ENCODE measurements at regions not wholly inside any gene's neighbourhood (a gene's known extent, or its start where the extent isn't known, plus 50 kb on each side); places are given as distances from the start of the nearest gene placed in this dataset.
A peak's percentile ranks its signal among the peaks of the same experiment; 100 is the strongest.
"Not testable (repeated sequence)": the region's sequence is repeated elsewhere in the genome, so short reads cannot be mapped to it uniquely, and the experiment has no call there.

DNA sequence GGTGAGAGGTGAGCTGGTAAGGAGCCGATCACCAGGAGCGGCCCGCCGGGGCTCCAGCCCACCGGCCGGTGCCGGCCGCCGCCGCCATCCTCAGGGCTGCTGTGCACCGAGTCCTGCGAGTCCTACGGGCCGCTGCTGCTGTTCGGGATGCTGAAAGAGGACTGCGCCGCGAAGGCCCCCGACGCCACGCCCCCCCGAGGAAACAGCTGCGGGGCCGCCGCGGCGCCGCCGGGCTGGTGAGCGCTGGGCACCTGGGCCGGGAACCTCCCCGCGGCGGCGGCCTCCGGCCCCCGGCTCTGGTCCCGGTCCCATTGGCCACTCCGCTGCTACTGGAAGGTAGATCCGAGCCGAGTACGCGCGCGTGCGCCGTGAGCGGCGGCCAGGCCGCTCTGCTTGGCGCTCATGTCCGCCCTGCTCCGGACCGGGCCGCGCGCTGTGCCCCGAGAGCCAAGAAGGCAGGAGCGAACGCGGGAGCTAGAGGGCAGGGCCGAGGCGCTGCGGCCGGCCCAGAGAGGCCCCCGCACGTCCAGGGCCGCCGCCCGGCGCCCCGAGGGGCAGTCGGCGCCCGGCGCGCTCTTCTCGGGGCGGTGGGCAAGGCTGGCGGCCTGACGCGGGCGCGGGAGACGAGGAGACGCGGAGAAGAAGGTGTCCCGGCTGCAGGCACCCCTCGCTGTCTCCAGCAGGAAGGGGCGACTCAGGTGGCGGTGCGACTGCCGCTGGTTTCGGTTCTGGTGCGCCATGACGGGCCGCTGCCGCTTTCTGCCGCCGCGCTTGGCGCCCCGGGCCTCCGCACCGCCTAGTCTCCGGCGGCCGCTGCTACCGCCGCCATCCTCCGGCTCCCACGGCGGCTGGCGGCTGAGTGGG is 121.3 kb upstream of the WIPF3 start:
- H3K27ac Mint-ChIP-seq: no peak overlapping the region
- H3K36me3 Mint-ChIP-seq (ENCODE audit: low read depth): no peaks in the 10 kb centered on the region
- ATAC-seq: peak; percentile 90
- peak; percentile 81 for DNase-seq (ENCODE audit: low spot score)
- H3K4me3 Mint-ChIP-seq: peak overlapping the region; percentile 87
- H3K4me1 Mint-ChIP-seq: peaks cover 12% of the 10 kb centered on the region
- H3K9me2 ChIP-seq (ENCODE audit: insufficient read depth): no peaks in the 10 kb centered on the region
- H2AFZ ChIP-seq: no peak overlapping the region
- no peaks in the 10 kb centered on the region for H3K9me3 Mint-ChIP-seq
- no peaks in the 10 kb centered on the region for H4K20me1 ChIP-seq (replicated peaks; ENCODE audit: insufficient read depth)
- no peaks in the 10 kb centered on the region for H3F3A ChIP-seq (replicated peaks; ENCODE audit: low read depth)
- no peaks in the 10 kb centered on the region; the same call in 1 of the 2 replicates for H3K79me2 ChIP-seq (replicated peaks; ENCODE audit: insufficient read depth)
- TF ChIP-seq REST (IDR thresholded peaks at IDR 0.05; ENCODE audit: unreplicated experiment) (no peak), EZH2phosphoT487 (IDR thresholded peaks at IDR 0.05; ENCODE audit: unreplicated experiment) (no peak), ETS1 (IDR thresholded peaks at IDR 0.05) (no peak), ZNF114 (CRISPR knock-in tag; IDR thresholded peaks at IDR 0.05) (no peak), POLR2AphosphoS5 (IDR thresholded peaks at IDR 0.05; ENCODE audit: low read depth) (no peak), STAT1 (IDR thresholded peaks at IDR 0.05; ENCODE audit: unreplicated experiment) (no peak), CREB1 (CRISPR knock-in tag; IDR thresholded peaks at IDR 0.05; ENCODE audit: low read depth) (no peak), ZNF462 (CRISPR knock-in tag; IDR thresholded peaks at IDR 0.05) (no peak), EZH2 (IDR thresholded peaks at IDR 0.05; ENCODE audit: low read depth, unreplicated experiment) (no peak), JUNB (IDR thresholded peaks at IDR 0.05; ENCODE audit: unreplicated experiment) (no peak)
- H3K27ac ChIP-seq (ENCODE audit: low read depth): no peak overlapping the region
- H3K27me3 ChIP-seq (ENCODE audit: insufficient read depth): peaks cover 20% of the 10 kb centered on the region; the same call in 1 of the 2 replicates
- peak overlapping the region; percentile 88 for H3K4me2 ChIP-seq
- H3K36me3 ChIP-seq (ENCODE audit: insufficient read depth): no peaks in the 10 kb centered on the region
- H3K27me3 Mint-ChIP-seq (ENCODE audit: insufficient read depth, low read depth, poor library complexity): peaks cover 4% of the 10 kb centered on the region
- H3K4me3 ChIP-seq: peak overlapping the region; percentile 83
- no peaks in the 10 kb centered on the region for H3K4me1 ChIP-seq (ENCODE audit: insufficient read depth)

DNA sequence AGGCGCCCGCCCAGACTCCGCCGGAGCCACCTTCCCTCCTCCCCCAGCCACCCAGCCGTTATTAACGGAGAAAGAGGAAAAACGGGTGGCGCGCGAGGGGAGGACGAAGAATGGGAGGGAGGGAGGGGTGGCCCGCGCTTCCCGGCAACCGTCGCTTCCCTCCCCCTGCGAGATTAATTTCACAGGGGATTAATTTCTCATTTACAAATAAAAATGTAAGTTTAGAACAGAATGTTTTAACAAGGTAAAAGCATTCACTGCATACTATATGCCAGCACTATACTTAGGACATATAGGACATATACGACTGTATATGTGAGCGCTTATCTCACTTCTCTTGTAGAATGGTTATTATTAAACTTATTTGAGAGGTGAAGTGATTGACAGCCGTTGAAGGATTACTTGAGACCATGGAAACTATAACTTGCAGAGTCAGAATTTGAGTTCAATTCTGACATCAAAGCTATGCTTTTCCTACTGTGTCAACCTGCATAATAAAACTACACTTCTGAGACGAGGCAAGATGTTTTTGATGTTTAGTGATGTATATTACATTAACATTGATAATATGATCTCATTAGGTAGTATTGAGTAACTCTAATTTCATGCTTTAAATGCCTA is 120.5 kb upstream of the WIPF3 start:
- peak overlapping the region; percentile 88 for H3K4me2 ChIP-seq
- Mint-ChIP-seq H3K4me1 (peaks cover 10% of the 10 kb centered on the region), H3K4me3 (peak overlapping the region; percentile 87)
- H3K27ac ChIP-seq (ENCODE audit: low read depth); H4K20me1 ChIP-seq (replicated peaks; ENCODE audit: insufficient read depth); H3K27me3 Mint-ChIP-seq (ENCODE audit: insufficient read depth, low read depth, poor library complexity); H3K27ac Mint-ChIP-seq; ATAC-seq; H2AFZ ChIP-seq; H3K36me3 ChIP-seq (ENCODE audit: insufficient read depth); H3K9me2 ChIP-seq (ENCODE audit: insufficient read depth); H3K4me1 ChIP-seq (ENCODE audit: insufficient read depth); H3F3A ChIP-seq (replicated peaks; ENCODE audit: low read depth); H3K9me3 Mint-ChIP-seq; H3K79me2 ChIP-seq (replicated peaks; ENCODE audit: insufficient read depth); H3K36me3 Mint-ChIP-seq (ENCODE audit: low read depth): not testable (repeated sequence)
- peaks cover 20% of the 10 kb centered on the region; the same call in 1 of the 2 replicates for H3K27me3 ChIP-seq (ENCODE audit: insufficient read depth)
- peak overlapping the region; percentile 83 for H3K4me3 ChIP-seq
- peak; percentile 1 for DNase-seq (ENCODE audit: low spot score)

All from GM23338 (cell line).